MCF 10A (cell line): ENCODE measurements at regions not wholly inside any gene's neighbourhood (a gene's known extent, or its start where the extent isn't known, plus 50 kb on each side); places are given as distances from the start of the nearest gene placed in this dataset.

Source experiments
- BruUV-seq: library from RNA; stranded (reverse); fragments of 400-500 nt; replicated peaks from 2 replicates; lab custom pipeline; 2021; lab: Mats Ljungman, UMichigan
- CTCF ChIA-PET: fragments of 300-600 bp; sonication (Branson Sonifier 250); formaldehyde crosslinking; extraction: SDS; loops from one replicate; lab custom pipeline; 2021; ENCODE audit warnings: antibody characterized with exemption, inconsistent platforms; lab: Yijun Ruan, JAX
- POLR2A ChIA-PET: fragments of 300-600, 350-650 bp; sonication (Branson Sonifier 250); formaldehyde crosslinking; extraction: SDS; loops from one replicate; lab custom pipeline; 2020; ENCODE audit warnings: antibody characterized with exemption, inconsistent platforms; lab: Yijun Ruan, JAX
- DNase-seq: peaks from one replicate; pipeline ENCODE4 v3.0.0-alpha.2; 2018; ENCODE audit not compliant: unreplicated experiment
- H3K27ac Mint-ChIP-seq: one replicate; pipeline ENCODE4 v1.8.0; 2022; ENCODE audit warnings: mild to moderate bottlenecking, low read depth, mixed read lengths; ENCODE audit not compliant: unreplicated experiment
- H3K27me3 Mint-ChIP-seq: one replicate; pipeline ENCODE4 v1.8.0; 2022; ENCODE audit warnings: mixed read lengths; ENCODE audit not compliant: insufficient read depth, unreplicated experiment
- H3K36me3 Mint-ChIP-seq: one replicate; pipeline ENCODE4 v1.8.0; 2022; ENCODE audit warnings: mild to moderate bottlenecking, moderate library complexity, mixed read lengths; ENCODE audit not compliant: insufficient read depth, unreplicated experiment
- H3K4me1 Mint-ChIP-seq: one replicate; pipeline ENCODE4 v1.8.0; 2022; ENCODE audit warnings: mixed read lengths; ENCODE audit not compliant: insufficient read depth, unreplicated experiment
- H3K4me3 Mint-ChIP-seq: one replicate; pipeline ENCODE4 v1.8.0; 2022; ENCODE audit warnings: mild to moderate bottlenecking, moderate library complexity, mixed read lengths; ENCODE audit not compliant: unreplicated experiment
- H3K9me3 Mint-ChIP-seq: one replicate; pipeline ENCODE4 v1.8.0; 2022; ENCODE audit warnings: mixed read lengths; ENCODE audit not compliant: unreplicated experiment
- CTCF ChIP-seq: fragments of 200-600 bp; IDR thresholded peaks from one replicate; pipeline ENCODE4 v1.8.0; 2022; ENCODE audit warnings: antibody characterized with exemption, mild to moderate bottlenecking; ENCODE audit not compliant: unreplicated experiment
- intact Hi-C: fragments of 100-400 bp; cut with micrococcal nuclease; formaldehyde crosslinking; loops from 2 replicates; pipeline ENCODE4 v1.14.1; 2022

- Mint-ChIP-seq H3K36me3 (no peaks in the 10 kb centered on the region), H3K4me3 (no peak overlapping the region), H3K9me3 (no peaks in the 10 kb centered on the region), H3K27me3 (no peaks in the 10 kb centered on the region), H3K4me1 (no peaks in the 10 kb centered on the region), H3K27ac (no peak overlapping the region)
- no peak for DNase-seq
- BruUV-seq, result no TSS peak
- no peak for TF ChIP-seq CTCF
- POLR2A ChIA-PET, result no interaction called here
- CTCF ChIA-PET, result no interaction called here
- intact Hi-C loops, result no loop called here
These were observed 350.1 kb upstream of the IRX2 start for GRCh38 chr5:3101561-3101960.

- Mint-ChIP-seq H3K36me3 (no peaks in the 10 kb centered on the region), H3K4me1 (no peaks in the 10 kb centered on the region), H3K4me3 (no peak overlapping the region), H3K9me3 (no peaks in the 10 kb centered on the region), H3K27ac (no peak overlapping the region), H3K27me3 (no peaks in the 10 kb centered on the region)
- intact Hi-C loops, result no loop called here
- no peak for DNase-seq
- no TSS peak for BruUV-seq
- no peak for TF ChIP-seq CTCF
- ChIA-PET POLR2A (no interaction called here), CTCF (no interaction called here)
These were observed 349.6 kb upstream of the IRX2 start for GRCh38 chr5:3100921-3101551.

GRCh38 chr5:3099954-3100353, 348.5 kb upstream of the IRX2 start:
- no peak for TF ChIP-seq CTCF
- Mint-ChIP-seq H3K36me3 (no peaks in the 10 kb centered on the region), H3K27me3 (no peaks in the 10 kb centered on the region)

GRCh38 chr5:3099526-3099925, 348.0 kb upstream of the IRX2 start:
- H3K36me3 Mint-ChIP-seq, result no peaks in the 10 kb centered on the region
- TF ChIP-seq CTCF, result no peak
- H3K27me3 Mint-ChIP-seq, result no peaks in the 10 kb centered on the region
- intact Hi-C loops, result no loop called here
- no TSS peak for BruUV-seq
- no peaks in the 10 kb centered on the region for H3K4me1 Mint-ChIP-seq
- H3K27ac Mint-ChIP-seq, result no peak overlapping the region
- H3K4me3 Mint-ChIP-seq, result no peak overlapping the region
- CTCF ChIA-PET, result interaction anchor here (0.7 kb wide), 2 partner anchors 241 to 273 kb away, joined by 3 read pairs; no protein-coding TSS in a partner anchor
- no peaks in the 10 kb centered on the region for H3K9me3 Mint-ChIP-seq
- DNase-seq, result no peak
- POLR2A ChIA-PET, result no interaction called here

More at GRCh38 chr5:3099954-3100353, 348.5 kb upstream of the IRX2 start:
- no peaks in the 10 kb centered on the region for H3K4me1 Mint-ChIP-seq
- no peak overlapping the region for H3K27ac Mint-ChIP-seq
- no TSS peak for BruUV-seq
- ChIA-PET CTCF (no interaction called here), POLR2A (no interaction called here)
- H3K9me3 Mint-ChIP-seq, result no peaks in the 10 kb centered on the region
- H3K4me3 Mint-ChIP-seq, result no peak overlapping the region
- intact Hi-C loops, result no loop called here
- no peak for DNase-seq
